MCF 10A (cell line): ENCODE measurements at regions not wholly inside any gene's neighbourhood (a gene's known extent, or its start where the extent isn't known, plus 50 kb on each side); places are given as distances from the start of the nearest gene placed in this dataset.

ENCODE experiments used
- BruUV-seq: library from RNA; stranded (reverse); fragments of 400-500 nt; replicated peaks from 2 replicates; lab custom pipeline; 2021; lab: Mats Ljungman, UMichigan
- CTCF ChIA-PET: fragments of 300-600 bp; sonication (Branson Sonifier 250); formaldehyde crosslinking; extraction: SDS; loops from one replicate; lab custom pipeline; 2021; ENCODE audit warnings: antibody characterized with exemption, inconsistent platforms; lab: Yijun Ruan, JAX
- POLR2A ChIA-PET: fragments of 300-600, 350-650 bp; sonication (Branson Sonifier 250); formaldehyde crosslinking; extraction: SDS; loops from one replicate; lab custom pipeline; 2020; ENCODE audit warnings: antibody characterized with exemption, inconsistent platforms; lab: Yijun Ruan, JAX
- DNase-seq: peaks from one replicate; pipeline ENCODE4 v3.0.0-alpha.2; 2018; ENCODE audit not compliant: unreplicated experiment
- H3K27ac Mint-ChIP-seq: one replicate; pipeline ENCODE4 v1.8.0; 2022; ENCODE audit warnings: mild to moderate bottlenecking, low read depth, mixed read lengths; ENCODE audit not compliant: unreplicated experiment
- H3K27me3 Mint-ChIP-seq: one replicate; pipeline ENCODE4 v1.8.0; 2022; ENCODE audit warnings: mixed read lengths; ENCODE audit not compliant: insufficient read depth, unreplicated experiment
- H3K36me3 Mint-ChIP-seq: one replicate; pipeline ENCODE4 v1.8.0; 2022; ENCODE audit warnings: mild to moderate bottlenecking, moderate library complexity, mixed read lengths; ENCODE audit not compliant: insufficient read depth, unreplicated experiment
- H3K4me1 Mint-ChIP-seq: one replicate; pipeline ENCODE4 v1.8.0; 2022; ENCODE audit warnings: mixed read lengths; ENCODE audit not compliant: insufficient read depth, unreplicated experiment
- H3K4me3 Mint-ChIP-seq: one replicate; pipeline ENCODE4 v1.8.0; 2022; ENCODE audit warnings: mild to moderate bottlenecking, moderate library complexity, mixed read lengths; ENCODE audit not compliant: unreplicated experiment
- H3K9me3 Mint-ChIP-seq: one replicate; pipeline ENCODE4 v1.8.0; 2022; ENCODE audit warnings: mixed read lengths; ENCODE audit not compliant: unreplicated experiment
- CTCF ChIP-seq: fragments of 200-600 bp; IDR thresholded peaks from one replicate; pipeline ENCODE4 v1.8.0; 2022; ENCODE audit warnings: antibody characterized with exemption, mild to moderate bottlenecking; ENCODE audit not compliant: unreplicated experiment
- intact Hi-C: fragments of 100-400 bp; cut with micrococcal nuclease; formaldehyde crosslinking; loops from 2 replicates; pipeline ENCODE4 v1.14.1; 2022

- no peak for DNase-seq
- no TSS peak for BruUV-seq
- Mint-ChIP-seq H3K4me1 (no peaks in the 10 kb centered on the region), H3K9me3 (no peaks in the 10 kb centered on the region), H3K27me3 (no peaks in the 10 kb centered on the region), H3K4me3 (no peak overlapping the region), H3K27ac (no peak overlapping the region), H3K36me3 (no peaks in the 10 kb centered on the region)
- ChIA-PET POLR2A (interaction anchor here (0.8 kb wide), 1 partner anchor 690 kb away, joined by 3 read pairs; no protein-coding TSS in a partner anchor), CTCF (interaction anchor here (1.1 kb wide), 1 partner anchor 8 kb away, joined by 3 read pairs; no protein-coding TSS in a partner anchor)
- intact Hi-C loops: no loop called here
- TF ChIP-seq CTCF: no peak
These were observed 144.8 kb downstream of the RNF152 start for GRCh38 chr18:61748004-61748403.

GRCh38 chr18:61743775-61744531, 148.9 kb downstream of the RNF152 start:
- Mint-ChIP-seq H3K4me3 (no peak overlapping the region), H3K27me3 (no peaks in the 10 kb centered on the region), H3K4me1 (no peaks in the 10 kb centered on the region), H3K27ac (no peak overlapping the region), H3K9me3 (no peaks in the 10 kb centered on the region), H3K36me3 (no peaks in the 10 kb centered on the region)
- ChIA-PET POLR2A (no interaction called here), CTCF (interaction anchor here (1.2 kb wide), 1 partner anchor 9 kb away, joined by 4 read pairs; no protein-coding TSS in a partner anchor)
- no peak for DNase-seq
- no TSS peak for BruUV-seq
- intact Hi-C loops: no loop called here
- TF ChIP-seq CTCF: no peak

- POLR2A ChIA-PET: no interaction called here
- Mint-ChIP-seq H3K4me3 (no peak overlapping the region), H3K9me3 (no peaks in the 10 kb centered on the region), H3K27me3 (no peaks in the 10 kb centered on the region), H3K27ac (no peak overlapping the region), H3K4me1 (peaks cover 5% of the 10 kb centered on the region), H3K36me3 (no peaks in the 10 kb centered on the region)
- TF ChIP-seq CTCF: no peak
- CTCF ChIA-PET: no interaction called here
- BruUV-seq: no TSS peak
- intact Hi-C loops: no loop called here
- DNase-seq: no peak
These were observed 150.0 kb downstream of the RNF152 start for GRCh38 chr18:61742565-61743429.

DNA sequence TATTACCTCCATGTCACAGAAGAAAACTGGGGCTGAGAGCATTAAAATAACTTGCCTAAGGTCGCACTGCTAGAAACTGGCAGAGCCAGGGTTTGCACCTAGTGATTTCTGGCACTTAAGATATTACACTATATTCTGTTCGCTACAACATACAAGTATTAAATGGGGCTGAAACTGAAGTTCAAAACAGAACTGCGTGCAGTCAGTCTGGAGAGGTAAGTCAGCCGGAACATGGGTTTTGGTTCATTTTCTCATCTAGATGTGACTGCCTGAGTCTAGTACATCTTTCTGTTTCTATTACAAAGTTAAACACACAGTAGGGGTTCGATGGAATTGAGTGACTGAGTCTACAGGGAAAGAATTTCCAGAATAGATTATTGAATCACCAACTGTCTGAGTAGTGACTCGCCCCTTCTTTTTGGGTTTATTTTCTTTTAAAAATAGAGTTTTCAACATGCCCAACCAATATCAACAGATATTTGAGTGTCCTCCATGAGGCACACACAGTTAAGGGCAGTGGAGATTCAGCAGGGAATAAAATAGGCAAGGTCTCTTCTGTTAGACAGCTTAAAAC, 150.8 kb downstream of the RNF152 start:
- H3K27ac Mint-ChIP-seq: no peak overlapping the region
- no peak for TF ChIP-seq CTCF
- H3K36me3 Mint-ChIP-seq: no peaks in the 10 kb centered on the region
- H3K4me1 Mint-ChIP-seq: peaks cover 5% of the 10 kb centered on the region
- ChIA-PET CTCF (interaction anchor here (0.6 kb wide), 1 partner anchor 365 kb away, joined by 3 read pairs; no protein-coding TSS in a partner anchor), POLR2A (no interaction called here)
- intact Hi-C loops: no loop called here
- no peak for DNase-seq
- H3K4me3 Mint-ChIP-seq: no peak overlapping the region
- no peaks in the 10 kb centered on the region for H3K9me3 Mint-ChIP-seq
- no peaks in the 10 kb centered on the region for H3K27me3 Mint-ChIP-seq
- no TSS peak for BruUV-seq
